Liver (tissue), 3 donors: ENCODE measurements at regions not wholly inside any gene's neighbourhood (a gene's known extent, or its start where the extent isn't known, plus 50 kb on each side); places are given as distances from the start of the nearest gene placed in this dataset.

Source experiments
- GABPA ChIP-seq, 2 donors: IDR thresholded peaks in 1 of 2; conservative IDR thresholded peaks in 1 of 2; 2 replicates each; pipeline ENCODE4 v1.6.1; 2016; ENCODE audit warnings: antibody characterized with exemption in 2 of 2, mild to moderate bottlenecking in 1 of 2, moderate library complexity in 1 of 2
- JUND ChIP-seq, 2 donors: IDR thresholded peaks; 2 replicates each; pipeline ENCODE4 v1.6.1; 2016; ENCODE audit warnings: antibody characterized with exemption in 2 of 2
- MAX ChIP-seq: IDR thresholded peaks from 2 replicates; pipeline ENCODE4 v1.6.1; 2016; ENCODE audit warnings: antibody characterized with exemption
- RAD21 ChIP-seq, 2 donors: IDR thresholded peaks; 2 replicates each; pipeline ENCODE4 v1.6.1; 2016; ENCODE audit warnings: antibody characterized with exemption in 2 of 2, mild to moderate bottlenecking in 2 of 2
- RXRA ChIP-seq, 2 donors: IDR thresholded peaks; 2 replicates each; pipeline ENCODE4 v1.6.1; 2017 to 2018; ENCODE audit warnings: antibody characterized with exemption in 2 of 2, mild to moderate bottlenecking in 1 of 2
- TAF1 ChIP-seq: conservative IDR thresholded peaks from 2 replicates; pipeline ENCODE4 v1.6.1; 2016; ENCODE audit warnings: antibody characterized with exemption, mild to moderate bottlenecking
- YY1 ChIP-seq: IDR thresholded peaks from 2 replicates; pipeline ENCODE4 v1.6.1; 2016; ENCODE audit warnings: antibody characterized with exemption, mild to moderate bottlenecking
- TF ChIP-seq, protein P1 (sequence below): fragments of 150-350 bp; IDR thresholded peaks from 2 replicates; pipeline ENCODE4 v1.5.1; 2017; ENCODE audit warnings: improper control_type of control experiment, low read depth, low read length; ENCODE audit not compliant: missing input control
- TF ChIP-seq, protein P2 (sequence below): IDR thresholded peaks from 2 replicates; pipeline ENCODE4 v1.6.1; 2016; ENCODE audit warnings: antibody characterized with exemption, mild to moderate bottlenecking
- donor health status: healthy.
- donor health status: healthy.

DNA sequence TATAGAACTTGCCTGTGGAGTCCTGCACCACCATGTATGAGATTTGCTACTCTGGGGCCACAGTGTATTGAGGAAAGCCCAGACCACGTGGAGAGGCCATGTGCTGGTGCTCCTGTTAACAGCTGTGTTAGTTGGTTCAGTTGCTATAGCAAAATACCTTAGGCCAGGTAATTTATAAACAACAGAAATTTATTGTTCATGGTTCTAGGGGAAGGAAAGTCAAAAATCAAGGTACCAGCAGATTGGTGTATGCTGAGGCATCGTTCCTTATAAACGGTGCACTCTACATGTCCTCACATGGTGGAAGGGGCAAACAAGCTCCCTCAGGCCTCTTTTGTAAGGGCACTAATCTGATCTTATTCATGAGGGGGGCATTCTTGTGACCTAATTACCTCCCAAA lies 135.9 kb upstream of the FOXN2 start:
- TF ChIP-seq, protein P1, sequence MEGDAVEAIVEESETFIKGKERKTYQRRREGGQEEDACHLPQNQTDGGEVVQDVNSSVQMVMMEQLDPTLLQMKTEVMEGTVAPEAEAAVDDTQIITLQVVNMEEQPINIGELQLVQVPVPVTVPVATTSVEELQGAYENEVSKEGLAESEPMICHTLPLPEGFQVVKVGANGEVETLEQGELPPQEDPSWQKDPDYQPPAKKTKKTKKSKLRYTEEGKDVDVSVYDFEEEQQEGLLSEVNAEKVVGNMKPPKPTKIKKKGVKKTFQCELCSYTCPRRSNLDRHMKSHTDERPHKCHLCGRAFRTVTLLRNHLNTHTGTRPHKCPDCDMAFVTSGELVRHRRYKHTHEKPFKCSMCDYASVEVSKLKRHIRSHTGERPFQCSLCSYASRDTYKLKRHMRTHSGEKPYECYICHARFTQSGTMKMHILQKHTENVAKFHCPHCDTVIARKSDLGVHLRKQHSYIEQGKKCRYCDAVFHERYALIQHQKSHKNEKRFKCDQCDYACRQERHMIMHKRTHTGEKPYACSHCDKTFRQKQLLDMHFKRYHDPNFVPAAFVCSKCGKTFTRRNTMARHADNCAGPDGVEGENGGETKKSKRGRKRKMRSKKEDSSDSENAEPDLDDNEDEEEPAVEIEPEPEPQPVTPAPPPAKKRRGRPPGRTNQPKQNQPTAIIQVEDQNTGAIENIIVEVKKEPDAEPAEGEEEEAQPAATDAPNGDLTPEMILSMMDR, result no peak
- TF ChIP-seq YY1 (no peak), GABPA (IDR thresholded peaks at IDR 0.05 in 1 of 2, conservative IDR thresholded peaks at IDR 0.05 in 1 of 2) (no peak), JUND (IDR thresholded peaks at IDR 0.05) (no peak), MAX (no peak), TAF1 (no peak), RAD21 (IDR thresholded peaks at IDR 0.05) (no peak), RXRA (IDR thresholded peaks at IDR 0.05) (no peak)
- TF ChIP-seq, protein P2, sequence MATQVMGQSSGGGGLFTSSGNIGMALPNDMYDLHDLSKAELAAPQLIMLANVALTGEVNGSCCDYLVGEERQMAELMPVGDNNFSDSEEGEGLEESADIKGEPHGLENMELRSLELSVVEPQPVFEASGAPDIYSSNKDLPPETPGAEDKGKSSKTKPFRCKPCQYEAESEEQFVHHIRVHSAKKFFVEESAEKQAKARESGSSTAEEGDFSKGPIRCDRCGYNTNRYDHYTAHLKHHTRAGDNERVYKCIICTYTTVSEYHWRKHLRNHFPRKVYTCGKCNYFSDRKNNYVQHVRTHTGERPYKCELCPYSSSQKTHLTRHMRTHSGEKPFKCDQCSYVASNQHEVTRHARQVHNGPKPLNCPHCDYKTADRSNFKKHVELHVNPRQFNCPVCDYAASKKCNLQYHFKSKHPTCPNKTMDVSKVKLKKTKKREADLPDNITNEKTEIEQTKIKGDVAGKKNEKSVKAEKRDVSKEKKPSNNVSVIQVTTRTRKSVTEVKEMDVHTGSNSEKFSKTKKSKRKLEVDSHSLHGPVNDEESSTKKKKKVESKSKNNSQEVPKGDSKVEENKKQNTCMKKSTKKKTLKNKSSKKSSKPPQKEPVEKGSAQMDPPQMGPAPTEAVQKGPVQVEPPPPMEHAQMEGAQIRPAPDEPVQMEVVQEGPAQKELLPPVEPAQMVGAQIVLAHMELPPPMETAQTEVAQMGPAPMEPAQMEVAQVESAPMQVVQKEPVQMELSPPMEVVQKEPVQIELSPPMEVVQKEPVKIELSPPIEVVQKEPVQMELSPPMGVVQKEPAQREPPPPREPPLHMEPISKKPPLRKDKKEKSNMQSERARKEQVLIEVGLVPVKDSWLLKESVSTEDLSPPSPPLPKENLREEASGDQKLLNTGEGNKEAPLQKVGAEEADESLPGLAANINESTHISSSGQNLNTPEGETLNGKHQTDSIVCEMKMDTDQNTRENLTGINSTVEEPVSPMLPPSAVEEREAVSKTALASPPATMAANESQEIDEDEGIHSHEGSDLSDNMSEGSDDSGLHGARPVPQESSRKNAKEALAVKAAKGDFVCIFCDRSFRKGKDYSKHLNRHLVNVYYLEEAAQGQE, result no peak
